ENCODE measurements at regions not wholly inside any gene's neighbourhood (a gene's known extent, or its start where the extent isn't known, plus 50 kb on each side); places are given as distances from the start of the nearest gene placed in this dataset.

- Histone ChIP-seq H2AK5ac (ENCODE audit: insufficient read length, low read length) (no peak overlapping the region), H3K23ac (ENCODE audit: insufficient read length, low read depth, low read length) (no peak overlapping the region), H3K56ac (ENCODE audit: insufficient read length, low read depth, low read length) (no peak overlapping the region), H2BK12ac (ENCODE audit: insufficient read length, low read depth, low read length) (no peak overlapping the region), H3K23me2 (ENCODE audit: insufficient read length, low read depth, low read length, poor library complexity, severe bottlenecking) (no peaks in the 10 kb centered on the region), H3K9me3 (ENCODE audit: control insufficient read depth, low read depth, low read length) (no peaks in the 10 kb centered on the region), H4K8ac (replicated peaks; ENCODE audit: insufficient read length, low read depth, low read length) (no peak overlapping the region), H3K4ac (ENCODE audit: low read depth, low read length) (no peak overlapping the region), H3K79me1 (ENCODE audit: insufficient read depth, low read depth, low read length, poor library complexity, severe bottlenecking) (no peaks in the 10 kb centered on the region), H3K4me1 (ENCODE audit: insufficient read depth, low read length) (no peaks in the 10 kb centered on the region), H3K14ac (ENCODE audit: insufficient read depth, low read length) (no peak overlapping the region), H3K27me3 (ENCODE audit: insufficient read depth, low read length) (no peaks in the 10 kb centered on the region; the same call in 1 of the 2 replicates), H4K20me1 (ENCODE audit: control insufficient read depth, insufficient read depth, insufficient read length) (no peaks in the 10 kb centered on the region), H3K4me2 (ENCODE audit: insufficient read depth, insufficient read length, low read length) (no peak overlapping the region), H4K91ac (ENCODE audit: insufficient read length, low read depth, low read length) (no peak overlapping the region), H3K27ac (ENCODE audit: insufficient read length, low read depth, low read length) (no peak overlapping the region), H2AFZ (ENCODE audit: low read length) (no peak overlapping the region), H3T11ph (ENCODE audit: low read length) (no peak overlapping the region), H3K18ac (ENCODE audit: insufficient read length, low read depth, low read length) (no peak overlapping the region), H2BK5ac (ENCODE audit: insufficient read length, low read length) (no peak overlapping the region), H3K9ac (ENCODE audit: extremely low read depth, insufficient read length, low read length) (no peak overlapping the region), H2BK120ac (ENCODE audit: low read depth, low read length, poor library complexity, severe bottlenecking) (no peak overlapping the region), H4K5ac (ENCODE audit: insufficient read length, low read depth, low read length) (no peak overlapping the region), H3K79me2 (ENCODE audit: insufficient read depth, low read length) (no peaks in the 10 kb centered on the region), H2BK20ac (ENCODE audit: low read depth, low read length, poor library complexity, severe bottlenecking) (no peak overlapping the region), H2BK15ac (ENCODE audit: low read depth, low read length) (no peak overlapping the region)
- no peak overlapping the region for H3K4me3 Mint-ChIP-seq
- H3K9me3 Mint-ChIP-seq = peaks cover 3 to 9% of the 10 kb centered on the region in 2 experiments; a peak in 1 of 5 replicates
- no peak for TF ChIP-seq CTCF (conservative IDR thresholded peaks at IDR 0.05)
- peaks cover 6 to 15% of the 10 kb centered on the region in 2 experiments for H3K4me1 Mint-ChIP-seq
- peaks cover 78% of the 10 kb centered on the region for H3K27me3 Mint-ChIP-seq (ENCODE audit: low read depth)
- peaks cover 0 to 6% (median 0%) of the 10 kb centered on the region in 3 experiments; a peak in 2 of 7 replicates for H3K36me3 Mint-ChIP-seq (ENCODE audit: insufficient read depth in 1 of 3, low read depth in 3 of 3)
- WGBS (ENCODE audit: extremely low coverage, insufficient read length, low lambda C conversion rate) = no CpG with 5 or more reads among the region's 1 CpG
- no peak overlapping the region for H3K27ac Mint-ChIP-seq
- no peak for DNase-seq
These were observed 341.2 kb downstream of the SETD4 start for GRCh38 chr21:35719080-35719479.

Data from H9 (cell line).